ENCODE measurements at regions not wholly inside any gene's neighbourhood (a gene's known extent, or its start where the extent isn't known, plus 50 kb on each side); places are given as distances from the start of the nearest gene placed in this dataset.

- H3K27me3 ChIP-seq: no peaks in the 10 kb centered on the region
- no peak for DNase-seq (ENCODE audit: low spot score)
- WGBS (ENCODE audit: low lambda C conversion rate, missing lambda C conversion rate): 94% methylated on average over 4 of the region's 4 CpGs
- no peaks in the 10 kb centered on the region for H4K20me1 ChIP-seq (ENCODE audit: insufficient read depth, poor library complexity, severe bottlenecking)
- TF ChIP-seq EZH2 (IDR thresholded peaks at IDR 0.05; ENCODE audit: borderline replicate concordance) (no peak), CTCF (IDR thresholded peaks at IDR 0.05; ENCODE audit: poor library complexity) (no peak), EZH2phosphoT487 (IDR thresholded peaks at IDR 0.05; ENCODE audit: low read depth, severe bottlenecking, unreplicated experiment) (no peak)
- H3K79me2 ChIP-seq: no peaks in the 10 kb centered on the region
- no peak overlapping the region for H3K4me3 ChIP-seq
- no peaks in the 10 kb centered on the region for H3K9me2 ChIP-seq (replicated peaks; ENCODE audit: insufficient read depth)
- no peak overlapping the region for H3K4me2 ChIP-seq
- no peaks in the 10 kb centered on the region for H3K36me3 ChIP-seq (replicated peaks; ENCODE audit: insufficient read depth, low read depth)
- no peak overlapping the region for H2AFZ ChIP-seq
- no peak overlapping the region for H3K27ac ChIP-seq
- H3K9me3 ChIP-seq (ENCODE audit: low read depth): no peaks in the 10 kb centered on the region
- no peaks in the 10 kb centered on the region for H3K4me1 ChIP-seq (ENCODE audit: insufficient read depth)
These were observed 925.1 kb downstream of the PCDH7 start for GRCh38 chr4:31645236-31645635.

GRCh38 chr4:31647786-31648185 is 927.6 kb downstream of the PCDH7 start:
- no peak for DNase-seq (ENCODE audit: low spot score)
- H2AFZ ChIP-seq: no peak overlapping the region
- no peaks in the 10 kb centered on the region for H3K27me3 ChIP-seq
- H3K36me3 ChIP-seq (replicated peaks; ENCODE audit: insufficient read depth, low read depth): no peaks in the 10 kb centered on the region
- H3K79me2 ChIP-seq: no peaks in the 10 kb centered on the region
- H3K9me3 ChIP-seq (ENCODE audit: low read depth): no peaks in the 10 kb centered on the region
- H3K4me2 ChIP-seq: no peak overlapping the region
- WGBS (ENCODE audit: low lambda C conversion rate, missing lambda C conversion rate): 83% methylated on average over 1 of the region's 1 CpG
- H3K27ac ChIP-seq: no peak overlapping the region
- no peak for TF ChIP-seq CTCF (IDR thresholded peaks at IDR 0.05; ENCODE audit: poor library complexity)
- no peak for TF ChIP-seq EZH2 (IDR thresholded peaks at IDR 0.05; ENCODE audit: borderline replicate concordance)
- no peak for TF ChIP-seq EZH2phosphoT487 (IDR thresholded peaks at IDR 0.05; ENCODE audit: low read depth, severe bottlenecking, unreplicated experiment)
- H3K9me2 ChIP-seq (replicated peaks; ENCODE audit: insufficient read depth): no peaks in the 10 kb centered on the region
- no peaks in the 10 kb centered on the region for H4K20me1 ChIP-seq (ENCODE audit: insufficient read depth, poor library complexity, severe bottlenecking)
- H3K4me3 ChIP-seq: no peak overlapping the region
- no peaks in the 10 kb centered on the region for H3K4me1 ChIP-seq (ENCODE audit: insufficient read depth)

GRCh38 chr4:31649878-31650277 is 929.7 kb downstream of the PCDH7 start:
- Histone ChIP-seq H3K4me2 (no peak overlapping the region), H3K4me1 (ENCODE audit: insufficient read depth) (no peaks in the 10 kb centered on the region), H3K79me2 (no peaks in the 10 kb centered on the region), H2AFZ (no peak overlapping the region), H3K36me3 (replicated peaks; ENCODE audit: insufficient read depth, low read depth) (no peaks in the 10 kb centered on the region), H3K9me3 (ENCODE audit: low read depth) (no peaks in the 10 kb centered on the region), H3K9me2 (replicated peaks; ENCODE audit: insufficient read depth) (no peaks in the 10 kb centered on the region), H3K27ac (no peak overlapping the region), H3K27me3 (no peaks in the 10 kb centered on the region), H4K20me1 (ENCODE audit: insufficient read depth, poor library complexity, severe bottlenecking) (no peaks in the 10 kb centered on the region), H3K4me3 (no peak overlapping the region)
- WGBS (ENCODE audit: low lambda C conversion rate, missing lambda C conversion rate): 51% methylated on average over 1 of the region's 1 CpG
- DNase-seq (ENCODE audit: low spot score): no peak
- no peak for TF ChIP-seq CTCF (IDR thresholded peaks at IDR 0.05; ENCODE audit: poor library complexity)

- H4K20me1 ChIP-seq (ENCODE audit: insufficient read depth, poor library complexity, severe bottlenecking): no peaks in the 10 kb centered on the region
- H3K79me2 ChIP-seq: no peaks in the 10 kb centered on the region
- no peak overlapping the region for H3K4me2 ChIP-seq
- H3K9me2 ChIP-seq (replicated peaks; ENCODE audit: insufficient read depth): no peaks in the 10 kb centered on the region
- DNase-seq (ENCODE audit: low spot score): no peak
- H3K4me3 ChIP-seq: no peak overlapping the region
- WGBS (ENCODE audit: low lambda C conversion rate, missing lambda C conversion rate): 91% methylated on average over 1 of the region's 1 CpG
- H3K36me3 ChIP-seq (replicated peaks; ENCODE audit: insufficient read depth, low read depth): no peaks in the 10 kb centered on the region
- no peak for TF ChIP-seq CTCF (IDR thresholded peaks at IDR 0.05; ENCODE audit: poor library complexity)
- TF ChIP-seq EZH2phosphoT487 (IDR thresholded peaks at IDR 0.05; ENCODE audit: low read depth, severe bottlenecking, unreplicated experiment): no peak
- no peak for TF ChIP-seq EZH2 (IDR thresholded peaks at IDR 0.05; ENCODE audit: borderline replicate concordance)
- H2AFZ ChIP-seq: no peak overlapping the region
- H3K27ac ChIP-seq: no peak overlapping the region
- H3K4me1 ChIP-seq (ENCODE audit: insufficient read depth): no peaks in the 10 kb centered on the region
- no peaks in the 10 kb centered on the region for H3K9me3 ChIP-seq (ENCODE audit: low read depth)
- H3K27me3 ChIP-seq: no peaks in the 10 kb centered on the region
These were observed 931.4 kb downstream of the PCDH7 start for GRCh38 chr4:31651541-31651940.
